DND-41 (cell line): ENCODE measurements at regions not wholly inside any gene's neighbourhood (a gene's known extent, or its start where the extent isn't known, plus 50 kb on each side); places are given as distances from the start of the nearest gene placed in this dataset.

ENCODE experiments used
- CTCF ChIP-seq: IDR thresholded peaks from 2 replicates; pipeline ENCODE4 v1.5.1; 2012; ENCODE audit warnings: borderline replicate concordance, low read length, moderate library complexity, mild to moderate bottlenecking; ENCODE audit not compliant: poor library complexity, severe bottlenecking; ENCODE audit errors: extremely low read depth
- EZH2 ChIP-seq: IDR thresholded peaks from 3 replicates; pipeline ENCODE4 v1.6.1; 2012; ENCODE audit warnings: borderline replicate concordance, low read depth, mild to moderate bottlenecking, moderate library complexity, low read length, inconsistent platforms; ENCODE audit not compliant: severe bottlenecking

GRCh38 chr2:193542762-193543161 lies 1348.0 kb upstream of the TMEFF2 start:
- TF ChIP-seq CTCF = peak; percentile 20
- TF ChIP-seq EZH2 = no peak
